K562 (cell line): ENCODE measurements at regions not wholly inside any gene's neighbourhood (a gene's known extent, or its start where the extent isn't known, plus 50 kb on each side); places are given as distances from the start of the nearest gene placed in this dataset.

Source experiments
- ATAC-seq: fragments of 200-7000 bp; cut with Tn5 transposase; 3 replicates; pipeline ENCODE4 v1.9.1; 2020; ENCODE audit warnings: moderate library complexity
- BruUV-seq: library from RNA; stranded (reverse); fragments of 400-500 nt; replicated peaks from 2 replicates; lab custom pipeline; 2021; lab: Mats Ljungman, UMichigan
- CTCF ChIA-PET: fragments of 300-600 bp; formaldehyde crosslinking; extraction: SDS; loops from one replicate; lab custom pipeline; 2021; ENCODE audit warnings: low intra/inter-chr PET ratio; lab: Yijun Ruan, JAX
- POLR2A ChIA-PET: fragments of 300-600, 350-650 bp; sonication (Branson Sonifier 250); formaldehyde crosslinking; extraction: SDS; loops from one replicate; lab custom pipeline; 2021; ENCODE audit warnings: antibody characterized with exemption, inconsistent platforms; lab: Yijun Ruan, JAX
- DNase-seq, 4 experiments: peaks; one replicate each; pipeline versions ENCODE4 v3.0.0 to v3.0.0-alpha.2; 2011 to 2018; ENCODE audit warnings: low spot score in 3 of 4, mixed read lengths in 3 of 4; ENCODE audit errors: extremely low read depth in 1 of 4
- FAIRE-seq: peaks from 2 replicates; lab custom pipeline; 2011; peaks lifted over from hg19 to GRCh38; lab: Jason Lieb, UNC
- H2AFZ ChIP-seq: 2 replicates; pipeline ENCODE4 v1.6.0; 2011; ENCODE audit warnings: low read depth, low read length, control low read depth, inconsistent platforms
- H3K27ac ChIP-seq: fragments of 200-600 bp; 3 replicates; pipeline ENCODE4 v1.8.0; 2011; ENCODE audit warnings: low read depth, mild to moderate bottlenecking, control low read depth, inconsistent platforms, low read length, moderate library complexity, mixed read lengths; ENCODE audit errors: extremely low read depth
- H3K27me3 ChIP-seq, 2 experiments: fragments of 300-600 bp in 1 of 2; 2 replicates in 1 of 2; 3 replicates in 1 of 2; pipeline versions ENCODE4 v1.6.0 to v1.8.0; 2011; ENCODE audit warnings: inconsistent platforms in 2 of 2, low read length in 2 of 2, mild to moderate bottlenecking in 1 of 2, mixed read lengths in 1 of 2, moderate library complexity in 1 of 2; ENCODE audit not compliant: control insufficient read depth in 2 of 2, insufficient read depth in 2 of 2
- H3K36me3 ChIP-seq: fragments of 300-600 bp; 3 replicates; pipeline ENCODE4 v1.8.0; 2011; ENCODE audit warnings: mild to moderate bottlenecking, low read length, inconsistent platforms; ENCODE audit not compliant: control insufficient read depth, insufficient read depth
- H3K4me1 ChIP-seq, 2 experiments: fragments of 200-600 bp in 1 of 2; replicated peaks in 1 of 2; 2 replicates in 1 of 2; 3 replicates in 1 of 2; pipeline versions ENCODE4 v1.5.1 to v1.8.0; 2011; ENCODE audit warnings: inconsistent platforms in 2 of 2, low read length in 2 of 2, mild to moderate bottlenecking in 1 of 2, mixed read lengths in 1 of 2, moderate library complexity in 1 of 2; ENCODE audit not compliant: control insufficient read depth in 2 of 2, insufficient read depth in 2 of 2
- H3K4me2 ChIP-seq: 2 replicates; pipeline ENCODE4 v1.6.1; 2011; ENCODE audit warnings: low read length, control low read depth, inconsistent platforms, mixed read lengths; ENCODE audit not compliant: insufficient read depth
- H3K4me3 ChIP-seq: fragments of 200-600 bp; sonication (generic), shearing (Covaris generic); 2 replicates; pipeline ENCODE4 v1.5.1; 2016; ENCODE audit warnings: control low read depth, inconsistent platforms
- H3K79me2 ChIP-seq: fragments of 200-600 bp; 3 replicates; pipeline ENCODE4 v1.8.0; 2011; ENCODE audit warnings: low read length, inconsistent platforms; ENCODE audit not compliant: control insufficient read depth, insufficient read depth
- H3K9ac ChIP-seq, 2 experiments: 2 replicates each; pipeline versions ENCODE4 v1.6.0 to v1.6.1; 2011; ENCODE audit warnings: low read depth in 2 of 2, low read length in 2 of 2, control low read depth in 1 of 2, inconsistent platforms in 1 of 2, mild to moderate bottlenecking in 1 of 2, mixed read lengths in 1 of 2; ENCODE audit not compliant: insufficient read depth in 1 of 2
- H3K9me1 ChIP-seq: one replicate; pipeline ENCODE4 v1.6.0; 2011; ENCODE audit warnings: inconsistent platforms, mild to moderate bottlenecking, low read length, moderate library complexity; ENCODE audit not compliant: control insufficient read depth, insufficient read depth
- H3K9me3 ChIP-seq: replicated peaks from 2 replicates; pipeline ENCODE4 v1.5.1; 2011; ENCODE audit warnings: low read depth, low read length, inconsistent platforms; ENCODE audit not compliant: control insufficient read depth, insufficient read depth
- H4K20me1 ChIP-seq: replicated peaks from 2 replicates; pipeline ENCODE4 v1.6.1; 2011; ENCODE audit warnings: low read length, inconsistent platforms, mixed read lengths; ENCODE audit not compliant: control insufficient read depth, insufficient read depth
- CBFA2T3 ChIP-seq: fragments of 450-650 bp; IDR thresholded peaks from 2 replicates; pipeline ENCODE4 v1.6.1; 2017
- CEBPG ChIP-seq, 3 experiments: fragments of 200-800 bp in 1 of 3; sonication (Bioruptor generic) in 1 of 3; sonication (generic) in 1 of 3; formaldehyde crosslinking in 1 of 3; IDR thresholded peaks in 2 of 3; conservative IDR thresholded peaks in 1 of 3; 2 replicates each; pipeline versions ENCODE4 v1.6.1 to v1.8.0; 2016 to 2022; ENCODE audit warnings: missing compliant biosample characterization in 2 of 3, missing genetic modification characterization in 2 of 3, mild to moderate bottlenecking in 1 of 3, missing genetic modification reagents in 1 of 3
- ETV1 ChIP-seq: fragments of 450-650 bp; conservative IDR thresholded peaks from 2 replicates; pipeline ENCODE4 v1.6.1; 2016; ENCODE audit warnings: missing genetic modification characterization, control low read depth, low read depth, missing compliant biosample characterization
- HLTF ChIP-seq: fragments of 450-650 bp; IDR thresholded peaks from 2 replicates; pipeline ENCODE4 v1.6.1; 2016
- TFAM ChIP-seq: fragments of 250-450 bp; sonication (Bioruptor Pico); conservative IDR thresholded peaks from 2 replicates; pipeline ENCODE4 v1.5.0; 2021; ENCODE audit warnings: mild to moderate bottlenecking, moderate library complexity
- TGIF2 ChIP-seq: sonication (generic); formaldehyde crosslinking; IDR thresholded peaks from 2 replicates; pipeline ENCODE4 v1.8.1; 2022; ENCODE audit warnings: mild to moderate bottlenecking, missing genetic modification reagents, moderate library complexity
- TOE1 ChIP-seq, 2 experiments: fragments of 450-650 bp in 1 of 2; sonication (generic) in 1 of 2; formaldehyde crosslinking in 1 of 2; IDR thresholded peaks; 2 replicates each; pipeline versions ENCODE4 v1.7.1 to v1.8.0; 2016 to 2022; ENCODE audit warnings: borderline replicate concordance in 2 of 2, mild to moderate bottlenecking in 2 of 2, antibody characterized with exemption in 1 of 2, inconsistent platforms in 1 of 2, low read depth in 1 of 2, missing genetic modification reagents in 1 of 2, moderate library complexity in 1 of 2
- WGBS: fragments of 100-300 bp; shearing (Covaris generic); methylation state at CpG from one replicate; pipeline ENCODE4 v1.1.6; 2016; ENCODE audit warnings: low coverage, mixed read lengths; ENCODE audit not compliant: insufficient coverage; ENCODE audit errors: missing lambda C conversion rate; 5-methylcytosine and 5-hydroxymethylcytosine counted together
- in situ Hi-C: fragments of 300-500 bp; cut with MboI; formaldehyde crosslinking; loops from 4 replicates; pipeline ENCODE4 v1.15.0; 2018; ENCODE audit warnings: inconsistent platforms, mixed read lengths
- intact Hi-C: fragments of 100-400 bp; cut with micrococcal nuclease; formaldehyde crosslinking; loops from 2 replicates; pipeline ENCODE4 v1.14.2; 2022

GRCh38 chr5:98700730-98701129 lies 72.7 kb upstream of the RGMB start:
- in situ Hi-C loops, result no loop called here
- no peak overlapping the region for H3K27ac ChIP-seq
- no peaks in the 10 kb centered on the region for H3K4me1 ChIP-seq
- no peak overlapping the region for H3K4me3 ChIP-seq
- H3K36me3 ChIP-seq, result no peaks in the 10 kb centered on the region
- no peak overlapping the region for H3K4me2 ChIP-seq
- ChIA-PET POLR2A (no interaction called here), CTCF (no interaction called here)
- no peak for FAIRE-seq
- H3K9me1 ChIP-seq, result no peaks in the 10 kb centered on the region
- TF ChIP-seq ETV1 (tag) (no peak), TGIF2 (CRISPR knock-in tag) (no peak), CEBPG (CRISPR knock-in tag; IDR thresholded peaks at IDR 0.05) (no peak), CEBPG (tag; conservative IDR thresholded peaks at IDR 0.05 in 1 of 2, IDR thresholded peaks at IDR 0.05 in 1 of 2) (no peak), TOE1 (IDR thresholded peaks at IDR 0.05; ENCODE audit: borderline replicate concordance) (no peak), TOE1 (CRISPR knock-in tag; IDR thresholded peaks at IDR 0.05; ENCODE audit: borderline replicate concordance, low read depth) (no peak), CBFA2T3 (no peak), TFAM (CRISPR knock-in tag) (no peak), HLTF (no peak)
- no peaks in the 10 kb centered on the region for H3K27me3 ChIP-seq
- H4K20me1 ChIP-seq, result no peaks in the 10 kb centered on the region
- 0% methylated on average over 2 of the region's 2 CpGs for WGBS
- BruUV-seq, result no TSS peak
- H3K9me3 ChIP-seq, result 0 out of 2 replicates have a peak, but pooled peaks cover 2% of the 10 kb centered on the region
- DNase-seq, result no peak
- intact Hi-C loops, result no loop called here
- no peak for ATAC-seq
- no peak overlapping the region for H3K9ac ChIP-seq
- no peak overlapping the region for H2AFZ ChIP-seq
- H3K79me2 ChIP-seq, result no peaks in the 10 kb centered on the region
